MCF 10A (cell line): ENCODE measurements at regions not wholly inside any gene's neighbourhood (a gene's known extent, or its start where the extent isn't known, plus 50 kb on each side); places are given as distances from the start of the nearest gene placed in this dataset.

ENCODE experiments used
- BruUV-seq: library from RNA; stranded (reverse); fragments of 400-500 nt; replicated peaks from 2 replicates; lab custom pipeline; 2021; lab: Mats Ljungman, UMichigan
- CTCF ChIA-PET: fragments of 300-600 bp; sonication (Branson Sonifier 250); formaldehyde crosslinking; extraction: SDS; loops from one replicate; lab custom pipeline; 2021; ENCODE audit warnings: antibody characterized with exemption, inconsistent platforms; lab: Yijun Ruan, JAX
- POLR2A ChIA-PET: fragments of 300-600, 350-650 bp; sonication (Branson Sonifier 250); formaldehyde crosslinking; extraction: SDS; loops from one replicate; lab custom pipeline; 2020; ENCODE audit warnings: antibody characterized with exemption, inconsistent platforms; lab: Yijun Ruan, JAX
- DNase-seq: peaks from one replicate; pipeline ENCODE4 v3.0.0-alpha.2; 2018; ENCODE audit not compliant: unreplicated experiment
- H3K27ac Mint-ChIP-seq: one replicate; pipeline ENCODE4 v1.8.0; 2022; ENCODE audit warnings: mild to moderate bottlenecking, low read depth, mixed read lengths; ENCODE audit not compliant: unreplicated experiment
- H3K27me3 Mint-ChIP-seq: one replicate; pipeline ENCODE4 v1.8.0; 2022; ENCODE audit warnings: mixed read lengths; ENCODE audit not compliant: insufficient read depth, unreplicated experiment
- H3K36me3 Mint-ChIP-seq: one replicate; pipeline ENCODE4 v1.8.0; 2022; ENCODE audit warnings: mild to moderate bottlenecking, moderate library complexity, mixed read lengths; ENCODE audit not compliant: insufficient read depth, unreplicated experiment
- H3K4me1 Mint-ChIP-seq: one replicate; pipeline ENCODE4 v1.8.0; 2022; ENCODE audit warnings: mixed read lengths; ENCODE audit not compliant: insufficient read depth, unreplicated experiment
- H3K4me3 Mint-ChIP-seq: one replicate; pipeline ENCODE4 v1.8.0; 2022; ENCODE audit warnings: mild to moderate bottlenecking, moderate library complexity, mixed read lengths; ENCODE audit not compliant: unreplicated experiment
- H3K9me3 Mint-ChIP-seq: one replicate; pipeline ENCODE4 v1.8.0; 2022; ENCODE audit warnings: mixed read lengths; ENCODE audit not compliant: unreplicated experiment
- intact Hi-C: fragments of 100-400 bp; cut with micrococcal nuclease; formaldehyde crosslinking; loops from 2 replicates; pipeline ENCODE4 v1.14.1; 2022
- TF ChIP-seq, protein P1 (sequence below): fragments of 200-600 bp; IDR thresholded peaks from one replicate; pipeline ENCODE4 v1.8.0; 2022; ENCODE audit warnings: antibody characterized with exemption, mild to moderate bottlenecking; ENCODE audit not compliant: unreplicated experiment

GRCh38 chr13:105990256-105990958, 545.1 kb downstream of the EFNB2 start:
- peak; percentile 58 for DNase-seq
- TF ChIP-seq, protein P1, sequence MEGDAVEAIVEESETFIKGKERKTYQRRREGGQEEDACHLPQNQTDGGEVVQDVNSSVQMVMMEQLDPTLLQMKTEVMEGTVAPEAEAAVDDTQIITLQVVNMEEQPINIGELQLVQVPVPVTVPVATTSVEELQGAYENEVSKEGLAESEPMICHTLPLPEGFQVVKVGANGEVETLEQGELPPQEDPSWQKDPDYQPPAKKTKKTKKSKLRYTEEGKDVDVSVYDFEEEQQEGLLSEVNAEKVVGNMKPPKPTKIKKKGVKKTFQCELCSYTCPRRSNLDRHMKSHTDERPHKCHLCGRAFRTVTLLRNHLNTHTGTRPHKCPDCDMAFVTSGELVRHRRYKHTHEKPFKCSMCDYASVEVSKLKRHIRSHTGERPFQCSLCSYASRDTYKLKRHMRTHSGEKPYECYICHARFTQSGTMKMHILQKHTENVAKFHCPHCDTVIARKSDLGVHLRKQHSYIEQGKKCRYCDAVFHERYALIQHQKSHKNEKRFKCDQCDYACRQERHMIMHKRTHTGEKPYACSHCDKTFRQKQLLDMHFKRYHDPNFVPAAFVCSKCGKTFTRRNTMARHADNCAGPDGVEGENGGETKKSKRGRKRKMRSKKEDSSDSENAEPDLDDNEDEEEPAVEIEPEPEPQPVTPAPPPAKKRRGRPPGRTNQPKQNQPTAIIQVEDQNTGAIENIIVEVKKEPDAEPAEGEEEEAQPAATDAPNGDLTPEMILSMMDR: no peak
- peak overlapping the region; percentile 100 for H3K27ac Mint-ChIP-seq
- ChIA-PET POLR2A (interaction anchor here (1.0 to 2.6 kb wide), 7 partner anchors 10 to 646 kb away, joined by 3 to 20 read pairs (median 5); no protein-coding TSS in a partner anchor), CTCF (interaction anchor here (0.6 to 1.5 kb wide), 2 partner anchors 12 to 306 kb away, joined by 3 to 6 read pairs; no protein-coding TSS in a partner anchor)
- BruUV-seq: no TSS peak
- H3K4me1 Mint-ChIP-seq: peaks cover 35% of the 10 kb centered on the region
- H3K36me3 Mint-ChIP-seq: no peaks in the 10 kb centered on the region
- H3K4me3 Mint-ChIP-seq: peak overlapping the region; percentile 49
- H3K27me3 Mint-ChIP-seq: no peaks in the 10 kb centered on the region
- intact Hi-C loops: loop anchor here (1.0 to 5.0 kb wide), 4 partner anchors 70 to 542 kb away; no protein-coding TSS in a partner anchor
- peaks cover 8% of the 10 kb centered on the region for H3K9me3 Mint-ChIP-seq

GRCh38 chr13:105984646-105985045, 550.8 kb downstream of the EFNB2 start:
- TF ChIP-seq, protein P1: no peak
- Mint-ChIP-seq H3K4me3 (no peak overlapping the region), H3K36me3 (no peaks in the 10 kb centered on the region), H3K4me1 (peaks cover 15% of the 10 kb centered on the region), H3K27me3 (no peaks in the 10 kb centered on the region), H3K27ac (peak overlapping the region; percentile 22), H3K9me3 (peaks cover 8% of the 10 kb centered on the region)
- DNase-seq: no peak
- intact Hi-C loops: no loop called here
- POLR2A ChIA-PET: interaction anchor here (0.6 to 1.7 kb wide), 4 partner anchors 10 to 551 kb away, joined by 3 to 6 read pairs (median 3); partner anchors contain the start of gene EFNB2
- CTCF ChIA-PET: interaction anchor here (0.6 kb wide), 1 partner anchor 1215 kb away, joined by 4 read pairs; no protein-coding TSS in a partner anchor
- BruUV-seq: no TSS peak

- H3K36me3 Mint-ChIP-seq: no peaks in the 10 kb centered on the region
- ChIA-PET POLR2A (interaction anchor here (0.6 to 1.7 kb wide), 6 partner anchors 10 to 551 kb away, joined by 3 to 6 read pairs (median 3); partner anchors contain the start of gene EFNB2), CTCF (interaction anchor here (1.1 kb wide), 1 partner anchor 9 kb away, joined by 6 read pairs; no protein-coding TSS in a partner anchor)
- TF ChIP-seq, protein P1: no peak
- DNase-seq: peak; percentile 71
- BruUV-seq: no TSS peak
- intact Hi-C loops: no loop called here
- peaks cover 19% of the 10 kb centered on the region for H3K4me1 Mint-ChIP-seq
- no peak overlapping the region for H3K4me3 Mint-ChIP-seq
- H3K27me3 Mint-ChIP-seq: no peaks in the 10 kb centered on the region
- H3K27ac Mint-ChIP-seq: peak overlapping the region; percentile 22
- peaks cover 8% of the 10 kb centered on the region for H3K9me3 Mint-ChIP-seq
Measured at GRCh38 chr13:105984236-105984635, 551.2 kb downstream of the EFNB2 start.
